Right cardiac atrium (tissue), 5 donors: ENCODE measurements at regions not wholly inside any gene's neighbourhood (a gene's known extent, or its start where the extent isn't known, plus 50 kb on each side); places are given as distances from the start of the nearest gene placed in this dataset.

ENCODE experiments used
- ATAC-seq, 2 donors: fragments of 200-7000 bp; cut with Tn5 transposase; one replicate each; pipeline versions ENCODE4 v1.8.0 to v1.9.1; 2020; ENCODE audit warnings: moderate library complexity in 2 of 2, mild to moderate bottlenecking in 1 of 2
- DNase-seq, 3 donors: peaks; one replicate each; pipeline ENCODE4 v3.0.0-alpha.2; 2020
- H3K27ac ChIP-seq: one replicate; pipeline ENCODE4 v1.5.1; 2013; ENCODE audit warnings: mild to moderate bottlenecking, low read length, control low read depth, moderate library complexity
- H3K27me3 ChIP-seq: one replicate; pipeline ENCODE4 v1.6.1; 2013; ENCODE audit not compliant: control insufficient read depth, insufficient read depth
- H3K4me1 ChIP-seq: one replicate; pipeline ENCODE4 v1.6.1; 2013; ENCODE audit warnings: low read length; ENCODE audit not compliant: control insufficient read depth, insufficient read depth
- H3K4me3 ChIP-seq: one replicate; pipeline ENCODE4 v1.5.1; 2013; ENCODE audit warnings: low read length, control low read depth
- H3K9me3 ChIP-seq: one replicate; pipeline ENCODE4 v1.6.1; 2013; ENCODE audit warnings: low read length; ENCODE audit not compliant: control insufficient read depth
- WGBS: extraction: QIAGEN DNeasy Blood & Tissue Kit; methylation state at CpG from one replicate; pipeline ENCODE4 v1.1.7; 2013; 5-methylcytosine and 5-hydroxymethylcytosine counted together
- intact Hi-C, 4 donors: fragments of 100-400 bp; cut with DNase I; formaldehyde crosslinking; loops; one replicate each; pipeline versions ENCODE4 v1.11.0 to v1.14.0; 2022 to 2023
- donor health status: healthy with polysubstance abuse.
- donor health status: DM: no; HTN: yes; CAD: no.
- donor health status: DM: no; HTN: no; CAD: no.
- donor health status: DM: no; HTN: yes; CAD: no; lungs with severe emphysema.
- donor health status: DM: yes; HTN: yes; CAD: no.

- H3K9me3 ChIP-seq: no peaks in the 10 kb centered on the region
- intact Hi-C loops: no loop called here
- no peak for DNase-seq
- no peak overlapping the region for H3K27ac ChIP-seq
- WGBS: 98% methylated on average over 2 of the region's 2 CpGs
- no peaks in the 10 kb centered on the region for H3K27me3 ChIP-seq
- no peaks in the 10 kb centered on the region for H3K4me1 ChIP-seq
- no peak overlapping the region for H3K4me3 ChIP-seq
- ATAC-seq: no peak
Observed at GRCh38 chr15:81547521-81548132, 173.6 kb upstream of the TMC3 start.

DNA sequence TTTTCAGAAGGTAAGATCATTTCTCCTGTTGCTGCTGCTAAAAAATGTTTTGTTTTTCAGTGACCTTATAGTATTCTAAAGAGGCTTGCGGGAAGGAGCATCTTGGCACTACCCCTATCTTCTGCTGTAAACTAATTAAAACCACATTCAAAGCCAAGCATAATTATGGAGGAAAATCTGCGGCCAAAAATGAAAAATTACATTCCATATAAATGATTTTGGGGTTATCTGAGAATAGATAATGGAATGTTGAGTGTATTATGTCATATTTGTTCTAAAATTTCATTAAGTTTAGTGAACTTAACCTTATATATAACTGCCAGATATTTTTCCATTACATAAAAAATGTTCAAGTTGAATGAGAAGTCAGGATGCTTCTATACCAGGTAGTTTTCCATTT lies 170.4 kb upstream of the TMC3 start:
- ATAC-seq: no peak
- no peaks in the 10 kb centered on the region for H3K9me3 ChIP-seq
- no peak for DNase-seq
- H3K27me3 ChIP-seq: no peaks in the 10 kb centered on the region
- H3K4me1 ChIP-seq: no peaks in the 10 kb centered on the region
- WGBS: 63% methylated on average over 2 of the region's 2 CpGs
- intact Hi-C loops: no loop called here
- no peak overlapping the region for H3K4me3 ChIP-seq
- H3K27ac ChIP-seq: no peak overlapping the region

- intact Hi-C loops: no loop called here
Observed at GRCh38 chr15:81540909-81541308, 166.9 kb upstream of the TMC3 start.

DNA sequence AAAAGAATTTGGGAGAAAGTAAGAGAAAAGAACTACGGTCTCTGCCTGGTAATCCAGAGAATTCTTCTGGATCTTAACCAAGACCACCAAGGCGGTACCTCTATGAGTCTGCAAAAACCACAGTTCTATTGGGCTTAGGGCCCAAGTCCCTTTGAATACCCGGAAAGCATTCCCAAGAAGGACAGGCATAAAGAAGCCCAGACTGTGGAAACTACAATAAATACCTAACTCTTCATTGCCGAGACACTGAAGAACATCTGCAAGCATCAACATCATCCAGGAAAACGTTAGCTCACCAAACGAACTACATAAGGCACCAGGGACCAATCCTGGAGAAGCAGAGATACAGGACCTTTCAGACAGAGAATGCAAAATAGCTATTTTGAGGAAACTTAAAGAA lies 162.3 kb upstream of the TMC3 start:
- DNase-seq: no peak
- H3K27ac ChIP-seq: no peak overlapping the region
- no peaks in the 10 kb centered on the region for H3K9me3 ChIP-seq
- no peak overlapping the region for H3K4me3 ChIP-seq
- intact Hi-C loops: no loop called here
- no peaks in the 10 kb centered on the region for H3K4me1 ChIP-seq
- WGBS: 83% methylated on average over 6 of the region's 6 CpGs
- H3K27me3 ChIP-seq: no peaks in the 10 kb centered on the region
- no peak for ATAC-seq

More at GRCh38 chr15:81540909-81541308, 166.9 kb upstream of the TMC3 start:
- Histone ChIP-seq H3K27ac (no peak overlapping the region), H3K4me1 (no peaks in the 10 kb centered on the region), H3K4me3 (no peak overlapping the region), H3K27me3 (no peaks in the 10 kb centered on the region), H3K9me3 (no peaks in the 10 kb centered on the region)
- DNase-seq: no peak
- no peak for ATAC-seq

- DNase-seq: no peak
- intact Hi-C loops: no loop called here
Observed at GRCh38 chr15:81534124-81534523, 160.1 kb upstream of the TMC3 start.

GRCh38 chr15:81532001-81532400 lies 158.0 kb upstream of the TMC3 start:
- H3K27me3 ChIP-seq: no peaks in the 10 kb centered on the region
- WGBS: 92% methylated on average over 1 of the region's 1 CpG
- H3K27ac ChIP-seq: no peak overlapping the region
- no peaks in the 10 kb centered on the region for H3K4me1 ChIP-seq
- DNase-seq (no peak), ATAC-seq (no peak)
- intact Hi-C loops: no loop called here
- H3K9me3 ChIP-seq: no peaks in the 10 kb centered on the region
- H3K4me3 ChIP-seq: no peak overlapping the region

More at GRCh38 chr15:81534124-81534523, 160.1 kb upstream of the TMC3 start:
- ATAC-seq: no peak
- H3K4me3 ChIP-seq: no peak overlapping the region
- no peaks in the 10 kb centered on the region for H3K27me3 ChIP-seq
- 90% methylated on average over 1 of the region's 1 CpG for WGBS
- no peaks in the 10 kb centered on the region for H3K9me3 ChIP-seq
- no peaks in the 10 kb centered on the region for H3K4me1 ChIP-seq
- no peak overlapping the region for H3K27ac ChIP-seq

DNA sequence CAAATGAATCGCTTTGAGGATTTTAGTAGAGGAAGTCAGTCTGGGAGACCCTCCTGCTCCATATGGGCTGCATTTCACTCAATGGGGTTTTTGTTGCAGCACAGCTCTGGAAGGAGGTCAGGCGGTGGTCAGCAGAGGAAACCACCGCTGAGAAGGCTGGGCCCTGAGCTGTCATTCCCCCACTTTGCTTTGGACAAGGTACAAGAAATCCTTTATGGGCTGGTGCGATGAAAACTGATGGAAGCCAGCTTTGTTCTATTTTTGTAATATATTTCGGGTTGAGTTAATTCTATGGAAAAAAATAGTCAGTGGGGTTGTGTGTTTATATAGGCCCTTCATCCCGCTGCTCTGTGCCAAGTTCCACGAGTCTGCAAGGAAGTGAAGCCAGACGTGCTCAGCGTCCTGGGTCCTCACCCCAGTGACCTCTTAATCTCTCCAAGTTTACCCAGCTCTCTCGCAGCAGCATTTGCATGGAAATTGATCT lies 157.1 kb upstream of the TMC3 start:
- intact Hi-C loops: no loop called here
- no peaks in the 10 kb centered on the region for H3K9me3 ChIP-seq
- DNase-seq (peak; percentile 20 to 64 (median 48)), ATAC-seq (peak; percentile 56 to 93)
- 32% methylated on average over 10 of the region's 10 CpGs for WGBS
- no peaks in the 10 kb centered on the region for H3K27me3 ChIP-seq
- H3K27ac ChIP-seq: no peak overlapping the region
- H3K4me3 ChIP-seq: no peak overlapping the region
- no peaks in the 10 kb centered on the region for H3K4me1 ChIP-seq

- no peak overlapping the region for H3K27ac ChIP-seq
- no peak for ATAC-seq
- no peak for DNase-seq
- H3K4me3 ChIP-seq: no peak overlapping the region
- intact Hi-C loops: no loop called here
- WGBS: 44% methylated on average over 3 of the region's 3 CpGs
- H3K9me3 ChIP-seq: no peaks in the 10 kb centered on the region
- H3K4me1 ChIP-seq: no peaks in the 10 kb centered on the region
- H3K27me3 ChIP-seq: no peaks in the 10 kb centered on the region
Observed at GRCh38 chr15:81530271-81530691, 156.3 kb upstream of the TMC3 start.

DNA sequence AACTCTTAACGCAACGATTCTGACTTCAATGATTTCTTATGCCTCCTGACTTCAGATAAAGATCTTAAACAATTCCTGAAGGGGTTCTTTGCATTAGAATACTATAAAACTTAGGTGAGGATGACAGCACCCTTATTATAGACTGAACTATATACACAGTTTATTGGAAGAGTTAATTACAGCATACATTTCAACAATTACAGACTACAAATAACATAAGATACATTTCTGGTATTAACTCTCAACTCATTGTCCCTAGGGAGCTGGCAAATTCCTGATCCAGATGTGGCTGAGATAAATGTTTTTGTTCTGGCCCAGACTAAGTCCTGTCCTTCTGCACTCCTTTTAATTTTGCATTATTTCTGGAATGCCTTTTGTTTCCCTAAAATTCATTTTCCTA lies 155.5 kb upstream of the TMC3 start:
- no peaks in the 10 kb centered on the region for H3K9me3 ChIP-seq
- no peak overlapping the region for H3K27ac ChIP-seq
- 81% methylated on average over 2 of the region's 2 CpGs for WGBS
- no peaks in the 10 kb centered on the region for H3K27me3 ChIP-seq
- ATAC-seq (no peak), DNase-seq (no peak)
- intact Hi-C loops: no loop called here
- no peak overlapping the region for H3K4me3 ChIP-seq
- H3K4me1 ChIP-seq: no peaks in the 10 kb centered on the region

GRCh38 chr15:81526029-81526428 lies 152.0 kb upstream of the TMC3 start:
- Histone ChIP-seq H3K4me1 (no peaks in the 10 kb centered on the region), H3K27ac (no peak overlapping the region), H3K4me3 (no peak overlapping the region), H3K9me3 (no peaks in the 10 kb centered on the region), H3K27me3 (no peaks in the 10 kb centered on the region)
- DNase-seq: no peak
- WGBS: 89% methylated on average over 4 of the region's 4 CpGs
- intact Hi-C loops: no loop called here
- ATAC-seq: no peak

GRCh38 chr15:81524496-81524895 lies 150.5 kb upstream of the TMC3 start:
- ATAC-seq: no peak
- no peaks in the 10 kb centered on the region for H3K4me1 ChIP-seq
- no peaks in the 10 kb centered on the region for H3K9me3 ChIP-seq
- WGBS: 93% methylated on average over 1 of the region's 1 CpG
- no peak overlapping the region for H3K27ac ChIP-seq
- no peak overlapping the region for H3K4me3 ChIP-seq
- H3K27me3 ChIP-seq: no peaks in the 10 kb centered on the region
- intact Hi-C loops: no loop called here
- DNase-seq: no peak

DNA sequence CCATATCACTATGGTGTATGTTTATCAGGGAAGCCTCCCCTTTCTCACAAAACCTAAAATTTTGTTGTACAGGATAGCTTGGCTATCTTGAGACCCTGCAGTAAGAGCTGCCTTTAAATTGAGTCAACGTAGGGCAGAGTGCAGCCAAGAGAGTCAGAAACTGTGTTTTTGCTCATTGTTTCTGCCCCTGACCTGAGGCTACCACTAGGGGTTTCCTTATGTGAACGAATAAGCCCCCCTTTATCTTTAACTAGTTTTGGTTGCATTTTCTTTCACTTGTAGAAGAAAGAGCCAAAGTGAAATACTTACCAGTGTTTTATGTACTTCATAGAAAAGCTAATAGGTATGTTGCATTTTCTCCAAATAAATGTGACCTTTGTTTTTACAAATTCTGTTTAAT lies 149.9 kb upstream of the TMC3 start:
- no peak for DNase-seq
- intact Hi-C loops: no loop called here
- 70% methylated on average over 2 of the region's 2 CpGs for WGBS
- no peak overlapping the region for H3K4me3 ChIP-seq
- H3K27ac ChIP-seq: no peak overlapping the region
- no peaks in the 10 kb centered on the region for H3K27me3 ChIP-seq
- ATAC-seq: no peak
- H3K4me1 ChIP-seq: no peaks in the 10 kb centered on the region
- H3K9me3 ChIP-seq: no peaks in the 10 kb centered on the region
